ENCODE measurements at regions not wholly inside any gene's neighbourhood (a gene's known extent, or its start where the extent isn't known, plus 50 kb on each side); places are given as distances from the start of the nearest gene placed in this dataset.

DNA sequence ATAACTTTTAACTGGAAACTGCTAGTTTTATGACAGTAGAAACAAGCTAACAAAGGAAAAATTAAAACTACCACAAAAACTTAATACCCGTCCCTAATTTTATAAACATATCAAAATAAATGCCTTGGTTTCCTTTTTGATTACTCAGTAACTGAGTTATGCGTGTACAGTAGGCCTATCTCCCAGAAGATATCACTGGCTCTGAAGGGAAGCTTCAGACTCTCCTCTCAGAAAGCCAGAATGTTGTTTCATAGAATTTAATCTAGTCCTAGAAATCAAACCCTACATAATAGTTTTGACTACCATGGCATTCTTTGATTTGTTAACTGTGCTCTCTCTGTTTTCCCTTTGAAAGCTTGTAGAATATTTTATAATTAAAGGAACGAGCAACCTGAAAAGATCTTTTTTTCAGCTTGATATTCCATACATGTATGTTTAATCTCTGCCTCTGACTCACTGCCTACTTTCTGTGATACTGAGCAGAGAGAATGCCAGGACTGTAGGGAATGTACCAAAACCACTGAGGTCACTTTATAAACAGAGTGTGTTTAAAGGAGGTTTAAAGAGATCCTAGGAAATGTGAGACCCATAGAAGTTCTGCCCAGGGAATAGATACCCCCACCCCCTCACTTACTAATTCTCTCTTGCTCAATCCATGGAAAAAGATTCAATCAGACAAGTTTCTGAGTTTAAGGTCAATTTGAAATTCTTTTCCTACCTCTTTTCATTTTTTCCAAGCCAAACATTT, 311.5 kb downstream of the HDGFL1 start:
- H3K4me1 Mint-ChIP-seq (ENCODE audit: unreplicated experiment) = peaks cover 72% of the 10 kb centered on the region
- TF ChIP-seq, protein P1, sequence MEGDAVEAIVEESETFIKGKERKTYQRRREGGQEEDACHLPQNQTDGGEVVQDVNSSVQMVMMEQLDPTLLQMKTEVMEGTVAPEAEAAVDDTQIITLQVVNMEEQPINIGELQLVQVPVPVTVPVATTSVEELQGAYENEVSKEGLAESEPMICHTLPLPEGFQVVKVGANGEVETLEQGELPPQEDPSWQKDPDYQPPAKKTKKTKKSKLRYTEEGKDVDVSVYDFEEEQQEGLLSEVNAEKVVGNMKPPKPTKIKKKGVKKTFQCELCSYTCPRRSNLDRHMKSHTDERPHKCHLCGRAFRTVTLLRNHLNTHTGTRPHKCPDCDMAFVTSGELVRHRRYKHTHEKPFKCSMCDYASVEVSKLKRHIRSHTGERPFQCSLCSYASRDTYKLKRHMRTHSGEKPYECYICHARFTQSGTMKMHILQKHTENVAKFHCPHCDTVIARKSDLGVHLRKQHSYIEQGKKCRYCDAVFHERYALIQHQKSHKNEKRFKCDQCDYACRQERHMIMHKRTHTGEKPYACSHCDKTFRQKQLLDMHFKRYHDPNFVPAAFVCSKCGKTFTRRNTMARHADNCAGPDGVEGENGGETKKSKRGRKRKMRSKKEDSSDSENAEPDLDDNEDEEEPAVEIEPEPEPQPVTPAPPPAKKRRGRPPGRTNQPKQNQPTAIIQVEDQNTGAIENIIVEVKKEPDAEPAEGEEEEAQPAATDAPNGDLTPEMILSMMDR (IDR thresholded peaks at IDR 0.05) = no peak

DNA sequence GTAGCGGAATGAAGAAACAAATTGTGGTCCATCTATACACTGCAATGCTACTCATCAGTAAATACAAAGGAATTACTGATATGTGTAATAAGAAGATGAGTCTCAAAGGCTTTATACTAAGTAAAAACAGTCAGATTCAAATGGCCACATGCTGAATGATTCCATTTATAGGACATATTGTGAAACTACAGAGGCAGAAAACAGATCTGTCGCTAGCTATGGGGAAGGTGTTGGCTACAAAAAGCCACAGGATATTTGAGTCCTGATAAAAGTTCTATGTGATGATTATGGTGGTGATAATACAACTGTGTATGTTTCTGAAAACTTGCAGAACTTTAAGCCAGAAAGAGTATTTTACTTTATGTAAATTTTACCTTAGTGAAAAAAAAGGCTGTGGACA, 313.2 kb downstream of the HDGFL1 start:
- H3K27ac Mint-ChIP-seq (ENCODE audit: unreplicated experiment) = peak overlapping the region; percentile 92
- peaks cover 59% of the 10 kb centered on the region for H3K4me1 Mint-ChIP-seq (ENCODE audit: unreplicated experiment)

More for the DNA sequence above, 311.5 kb downstream of the HDGFL1 start:
- Mint-ChIP-seq H3K9me3 (ENCODE audit: unreplicated experiment) (peaks cover under 1% of the 10 kb centered on the region), H3K36me3 (ENCODE audit: unreplicated experiment) (peaks cover 5% of the 10 kb centered on the region), H3K27ac (ENCODE audit: unreplicated experiment) (peak overlapping the region; percentile 92), H3K27me3 (ENCODE audit: unreplicated experiment) (no peaks in the 10 kb centered on the region), H3K4me3 (ENCODE audit: unreplicated experiment) (peak overlapping the region; percentile 12)
- DNase-seq (ENCODE audit: extremely low spot score, unreplicated experiment) = no peak

DNA sequence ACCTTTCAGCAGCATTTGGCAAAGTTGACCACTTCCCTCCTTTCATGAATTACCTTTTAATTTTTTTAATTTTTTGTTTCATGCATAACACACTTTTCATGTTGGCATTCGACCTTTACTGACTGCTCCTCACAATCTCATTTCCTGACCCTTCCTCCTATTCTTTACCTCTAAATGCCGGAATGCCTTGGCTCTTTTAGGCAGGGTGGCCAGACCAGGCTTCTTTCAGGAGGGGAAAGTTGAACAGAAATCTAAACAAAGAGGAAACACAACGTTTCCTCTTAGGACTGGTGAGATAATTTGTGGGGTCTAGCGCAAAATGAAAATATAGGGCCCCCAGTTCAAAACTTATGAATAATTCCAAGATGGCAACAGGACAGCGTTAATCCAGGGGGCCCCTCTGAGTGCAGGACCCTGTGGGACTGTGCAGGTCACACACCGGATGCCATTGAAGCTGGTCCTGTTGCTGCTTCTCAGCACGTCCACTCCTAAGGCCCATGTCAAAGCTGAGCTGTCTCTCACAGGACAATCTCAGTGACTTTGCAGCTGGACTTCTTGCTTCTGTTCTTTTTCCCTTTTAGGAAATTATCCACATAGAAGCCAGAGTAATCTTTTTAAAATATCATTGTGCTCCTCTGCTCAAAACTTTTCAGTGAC, 313.8 kb downstream of the HDGFL1 start:
- peak overlapping the region; percentile 47 for H3K27ac Mint-ChIP-seq (ENCODE audit: unreplicated experiment)
- no peaks in the 10 kb centered on the region for H3K27me3 Mint-ChIP-seq (ENCODE audit: unreplicated experiment)
- peaks cover 7% of the 10 kb centered on the region for H3K36me3 Mint-ChIP-seq (ENCODE audit: unreplicated experiment)
- H3K4me3 Mint-ChIP-seq (ENCODE audit: unreplicated experiment) = no peak overlapping the region
- TF ChIP-seq, protein P1 (IDR thresholded peaks at IDR 0.05) = no peak
- DNase-seq (ENCODE audit: extremely low spot score, unreplicated experiment) = no peak
- H3K4me1 Mint-ChIP-seq (ENCODE audit: unreplicated experiment) = peaks cover 53% of the 10 kb centered on the region
- no peaks in the 10 kb centered on the region for H3K9me3 Mint-ChIP-seq (ENCODE audit: unreplicated experiment)

More for the DNA sequence above, 313.2 kb downstream of the HDGFL1 start:
- H3K27me3 Mint-ChIP-seq (ENCODE audit: unreplicated experiment) = no peaks in the 10 kb centered on the region
- peaks cover 7% of the 10 kb centered on the region for H3K36me3 Mint-ChIP-seq (ENCODE audit: unreplicated experiment)
- DNase-seq (ENCODE audit: extremely low spot score, unreplicated experiment) = no peak
- no peaks in the 10 kb centered on the region for H3K9me3 Mint-ChIP-seq (ENCODE audit: unreplicated experiment)
- TF ChIP-seq, protein P1 (IDR thresholded peaks at IDR 0.05) = no peak
- H3K4me3 Mint-ChIP-seq (ENCODE audit: unreplicated experiment) = no peak overlapping the region

DNA sequence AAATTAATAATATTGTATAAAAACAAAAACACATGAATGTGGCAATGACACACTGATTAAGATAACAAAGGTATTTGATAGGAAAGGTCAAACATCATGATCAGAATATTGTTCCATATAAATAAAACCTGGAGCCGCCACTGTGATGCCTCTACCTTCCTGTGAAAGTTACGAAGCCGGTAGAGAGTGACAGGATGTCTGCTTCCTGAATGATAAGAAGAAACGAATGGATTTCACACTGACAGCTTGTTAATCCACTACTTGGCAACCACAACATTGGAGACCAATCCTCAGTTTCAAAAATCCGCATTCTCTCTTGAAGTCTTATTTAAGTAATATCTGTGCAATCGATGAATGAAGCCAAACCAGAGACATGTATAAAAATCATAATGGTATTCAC, 315.1 kb downstream of the HDGFL1 start:
- no peak overlapping the region for H3K27ac Mint-ChIP-seq (ENCODE audit: unreplicated experiment)
- H3K9me3 Mint-ChIP-seq (ENCODE audit: unreplicated experiment) = no peaks in the 10 kb centered on the region
- no peaks in the 10 kb centered on the region for H3K27me3 Mint-ChIP-seq (ENCODE audit: unreplicated experiment)

More for the DNA sequence above, 315.1 kb downstream of the HDGFL1 start:
- TF ChIP-seq, protein P1 (IDR thresholded peaks at IDR 0.05) = no peak
- Mint-ChIP-seq H3K4me3 (ENCODE audit: unreplicated experiment) (no peak overlapping the region), H3K36me3 (ENCODE audit: unreplicated experiment) (peaks cover 7% of the 10 kb centered on the region), H3K4me1 (ENCODE audit: unreplicated experiment) (peaks cover 41% of the 10 kb centered on the region)
- no peak for DNase-seq (ENCODE audit: extremely low spot score, unreplicated experiment)

All from osteocyte (in vitro differentiated cells).